Effector CD8-positive, alpha-beta T cell (primary cell): ENCODE measurements at regions not wholly inside any gene's neighbourhood (a gene's known extent, or its start where the extent isn't known, plus 50 kb on each side); places are given as distances from the start of the nearest gene placed in this dataset.
"Not testable (repeated sequence)": the region's sequence is repeated elsewhere in the genome, so short reads cannot be mapped to it uniquely, and the experiment has no call there.

ENCODE experiments used
- DNase-seq: peaks from one replicate; lab custom pipeline; 2025; lab: John Stamatoyannopoulos, UW

- DNase-seq = no peak
Observed at GRCh38 chr14:37711831-37712475, 116.5 kb downstream of the TTC6 start.

- DNase-seq = not testable (repeated sequence)
Observed at GRCh38 chr14:37712476-37712860, 117.0 kb downstream of the TTC6 start.

- no peak for DNase-seq
Observed at GRCh38 chr14:37712976-37713431, 117.6 kb downstream of the TTC6 start.

DNA sequence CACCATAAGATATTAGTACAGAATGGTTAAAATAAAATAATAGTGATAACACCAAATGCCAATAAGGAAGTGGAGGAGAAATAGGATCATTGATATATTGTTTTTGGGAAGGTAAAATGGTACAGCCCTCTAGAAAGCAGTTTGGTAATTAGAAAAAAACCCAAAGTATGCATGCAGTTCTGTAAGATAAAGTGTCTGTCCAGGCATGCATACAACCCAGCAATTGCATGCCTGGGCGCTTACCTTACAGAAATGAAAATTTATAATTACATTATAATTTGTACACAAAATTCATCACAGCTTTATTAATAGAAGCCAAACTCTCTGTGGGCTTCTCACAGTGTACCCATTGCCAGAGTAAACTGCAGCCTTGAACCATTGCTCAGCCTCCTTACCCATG is 124.7 kb downstream of the TTC6 start:
- DNase-seq = no peak

GRCh38 chr14:37721976-37722659 is 126.7 kb downstream of the TTC6 start:
- no peak for DNase-seq

DNA sequence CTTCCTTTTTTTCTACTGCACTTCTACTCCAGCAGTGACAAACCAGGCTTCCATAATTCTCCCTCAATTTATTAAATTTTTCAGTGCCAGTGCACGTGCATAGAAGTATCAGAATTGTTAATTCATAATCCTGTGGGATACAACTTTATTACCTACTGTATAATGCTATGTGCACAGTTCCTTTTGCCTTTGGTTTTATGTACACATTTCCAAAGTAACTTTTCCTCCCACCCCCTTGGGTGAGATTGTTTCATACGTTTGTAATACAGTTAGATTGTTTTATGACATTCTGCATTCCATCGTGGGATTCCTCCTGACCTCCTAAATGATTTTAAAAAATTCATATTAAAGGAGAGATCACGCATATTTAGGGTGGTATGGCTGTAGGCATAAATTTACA is 128.1 kb downstream of the TTC6 start:
- DNase-seq = no peak

GRCh38 chr14:37726708-37727107 is 131.3 kb downstream of the TTC6 start:
- DNase-seq = no peak

DNA sequence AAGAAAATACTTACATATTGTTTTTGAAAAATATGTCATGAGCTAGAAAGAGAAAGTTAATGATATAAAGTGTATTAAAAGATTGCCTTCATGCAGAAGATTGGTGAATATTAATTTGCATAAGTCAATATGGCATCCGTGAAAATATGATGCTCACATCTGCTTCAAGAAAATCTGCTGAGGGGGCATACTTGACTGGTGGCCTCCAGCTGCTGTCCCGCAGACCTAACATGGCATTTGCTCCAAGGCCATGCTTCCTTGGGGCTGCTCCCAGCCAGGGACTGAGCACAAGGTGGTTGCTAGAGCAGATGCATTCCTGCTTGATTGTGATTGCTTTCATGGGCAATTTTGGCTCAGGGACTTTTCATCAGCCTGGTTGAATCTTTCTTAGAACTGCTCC is 133.8 kb downstream of the TTC6 start:
- no peak for DNase-seq

GRCh38 chr14:37731094-37731493 is 135.7 kb downstream of the TTC6 start:
- DNase-seq = no peak

DNA sequence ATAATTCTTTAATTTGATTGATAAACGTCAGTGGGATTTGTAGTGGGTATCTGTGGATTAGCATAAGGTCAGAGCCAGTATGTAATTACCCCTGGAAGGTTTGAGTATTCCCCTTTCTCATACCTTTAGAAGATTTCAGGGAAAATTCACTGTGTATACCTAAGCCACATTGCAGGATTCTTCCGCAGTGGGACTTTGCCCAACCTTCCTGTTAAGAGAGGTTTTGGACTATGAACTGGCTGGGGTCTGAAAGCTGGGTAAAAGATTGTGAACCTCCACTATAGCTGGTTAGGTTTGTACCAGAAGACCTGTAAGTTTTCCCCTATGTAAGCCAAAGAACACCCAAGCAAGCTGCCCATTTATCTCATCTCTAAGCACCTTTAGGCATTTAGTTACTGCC is 150.2 kb downstream of the TTC6 start:
- DNase-seq = no peak

DNA sequence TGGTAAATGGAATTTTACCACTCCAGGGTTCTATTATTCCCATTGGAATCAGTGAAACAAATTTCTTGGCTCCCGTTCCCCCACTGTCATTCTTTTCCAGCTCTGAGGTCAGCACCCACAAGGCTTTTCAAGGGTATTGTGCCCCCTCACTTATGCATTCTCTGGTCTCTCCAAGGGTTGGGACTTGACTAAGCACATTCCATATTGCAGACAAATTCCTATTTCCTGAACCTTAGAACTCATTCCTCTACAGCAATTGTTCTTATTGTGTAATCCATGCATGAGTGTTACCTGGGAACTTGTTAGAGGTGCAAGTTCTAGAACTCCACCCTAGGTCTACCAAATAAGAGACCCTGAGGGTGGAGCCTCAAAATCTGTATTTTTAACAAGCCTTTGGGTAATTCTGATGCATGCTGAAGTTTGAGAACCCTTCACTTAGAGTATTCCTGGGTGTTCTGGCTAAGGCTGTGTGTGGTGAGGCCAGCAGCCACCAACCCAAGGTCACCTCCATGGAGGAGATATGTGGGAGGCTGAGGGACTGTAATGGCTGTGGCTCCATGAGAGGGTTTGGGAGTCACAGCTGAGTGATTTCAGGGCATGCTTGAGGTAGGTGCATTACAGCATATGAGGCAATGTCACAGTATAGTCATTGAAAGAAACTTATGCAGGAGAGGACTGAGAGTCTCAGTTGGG is 150.9 kb downstream of the TTC6 start:
- DNase-seq = no peak

DNA sequence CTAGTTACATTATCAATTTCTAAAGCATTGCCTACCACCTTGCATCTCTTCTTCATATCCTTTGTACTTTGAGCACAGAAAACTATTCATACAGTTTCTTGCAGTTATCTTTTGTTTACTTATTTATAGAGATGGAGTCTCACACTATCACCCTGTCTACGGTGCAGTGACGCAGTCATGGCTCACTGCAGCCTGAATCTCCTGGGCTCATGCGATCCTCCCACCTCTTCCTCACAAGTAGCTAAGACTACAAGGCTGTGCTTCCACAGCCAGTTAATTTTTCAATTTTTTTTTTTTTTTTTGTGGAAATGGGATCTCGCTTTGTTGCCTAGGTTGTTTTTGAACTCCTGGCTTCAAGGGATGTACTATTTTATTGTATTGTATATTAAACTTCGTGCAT is 158.0 kb downstream of the TTC6 start:
- DNase-seq = no peak

- DNase-seq = not testable (repeated sequence)
Observed at GRCh38 chr14:37760275-37760674, 164.8 kb downstream of the TTC6 start.

- no peak for DNase-seq
Observed at GRCh38 chr14:37763266-37763665, 167.8 kb downstream of the TTC6 start.

- not testable (repeated sequence) for DNase-seq
Observed at GRCh38 chr14:37772283-37772682, 176.9 kb downstream of the TTC6 start.

DNA sequence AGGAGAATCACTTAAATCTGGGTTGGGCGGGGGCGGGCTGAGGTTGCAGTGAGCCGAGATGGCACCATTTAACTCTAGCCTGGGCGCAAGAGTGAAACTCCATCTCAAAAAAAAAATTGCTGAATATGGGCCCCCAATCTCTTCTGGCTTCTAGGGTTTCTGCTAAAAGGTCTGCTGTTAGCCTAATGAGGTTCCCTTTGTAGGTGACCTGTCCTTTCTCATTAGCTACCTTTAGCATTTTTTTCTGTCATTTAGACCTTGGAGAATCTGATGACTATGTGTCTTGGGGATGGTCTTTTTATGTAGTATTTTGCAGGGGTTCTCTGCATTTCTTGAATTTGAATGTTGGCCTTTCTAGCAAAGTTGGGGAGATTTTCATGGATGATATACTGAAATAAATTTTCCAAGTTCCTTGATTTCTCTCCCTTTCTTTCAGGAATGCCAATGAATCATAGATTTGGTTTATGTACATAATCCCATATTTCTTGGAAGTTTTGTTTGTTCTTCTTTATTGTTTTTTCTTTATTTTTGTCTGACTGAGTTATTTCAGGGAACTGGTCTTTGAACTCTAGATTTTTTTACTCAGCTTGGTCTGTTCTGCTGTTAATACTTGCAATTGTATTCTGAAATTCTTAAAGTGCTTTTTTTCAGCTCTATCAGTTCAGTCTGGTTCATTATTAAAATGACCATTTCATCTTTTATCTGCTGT is 181.5 kb downstream of the TTC6 start:
- DNase-seq = no peak

DNA sequence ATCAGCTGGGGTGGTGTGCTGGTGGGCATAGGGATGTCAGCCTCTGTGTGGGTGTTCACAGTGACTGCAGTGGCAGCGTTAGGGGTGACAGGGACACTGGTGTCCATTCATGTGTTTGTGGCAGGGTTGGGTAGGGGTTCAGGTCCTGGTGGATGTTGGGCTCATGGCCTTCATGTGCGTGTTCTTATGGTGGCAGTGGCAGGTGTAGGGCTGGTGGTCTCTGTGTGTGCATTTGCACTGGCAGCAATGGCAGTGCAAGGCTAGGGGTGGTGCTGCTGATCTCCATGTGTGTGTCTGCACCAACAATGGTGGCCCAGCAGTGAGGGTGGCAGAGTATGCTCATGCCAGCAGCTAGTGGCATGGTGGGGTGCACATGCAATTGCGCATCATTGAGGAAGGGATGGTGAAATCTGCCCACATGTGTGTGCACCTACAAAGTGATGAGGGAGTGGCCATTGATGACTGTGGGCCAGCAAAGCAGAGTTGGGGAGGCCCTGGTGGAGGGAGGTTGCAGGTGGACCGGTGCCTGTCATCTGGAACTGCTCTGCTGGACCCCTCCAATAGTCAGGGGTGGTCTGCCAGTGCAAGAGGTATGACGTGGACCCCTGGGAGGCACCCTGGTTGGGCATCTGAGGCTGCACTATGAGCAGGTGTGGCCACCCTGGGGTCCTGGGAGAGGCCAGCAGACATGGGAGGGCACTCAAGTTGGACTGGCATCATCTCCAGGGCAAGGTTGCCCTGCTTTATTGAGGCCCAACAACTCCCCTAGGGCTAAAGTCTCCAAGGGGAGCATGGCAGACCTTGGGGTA is 182.9 kb downstream of the TTC6 start:
- no peak for DNase-seq

GRCh38 chr14:37779480-37779879 is 184.1 kb downstream of the TTC6 start:
- no peak for DNase-seq

GRCh38 chr14:37780731-37781130 is 185.3 kb downstream of the TTC6 start:
- not testable (repeated sequence) for DNase-seq

GRCh38 chr14:37784203-37784826 is 188.9 kb downstream of the TTC6 start:
- DNase-seq = not testable (repeated sequence)

- DNase-seq = not testable (repeated sequence)
Observed at GRCh38 chr14:37784827-37785223, 189.4 kb downstream of the TTC6 start.
